Coronary artery (tissue), 2 donors: ENCODE measurements at regions not wholly inside any gene's neighbourhood (a gene's known extent, or its start where the extent isn't known, plus 50 kb on each side); places are given as distances from the start of the nearest gene placed in this dataset.

ENCODE experiments used
- DNase-seq: peaks from one replicate; pipeline ENCODE4 v3.0.0-alpha.2; 2017; ENCODE audit warnings: low spot score
- H3K27ac ChIP-seq, 2 donors: fragments of 200-600 bp; sonication (generic); one replicate each; pipeline ENCODE4 v1.5.1; 2016 to 2019
- H3K4me3 ChIP-seq: fragments of 200-600 bp; sonication (generic); 2 replicates; pipeline ENCODE4 v1.5.1; 2016; ENCODE audit warnings: mild to moderate bottlenecking, moderate library complexity
- TF ChIP-seq, protein P1 (sequence below): fragments of 200-600 bp; sonication (generic); IDR thresholded peaks from one replicate; pipeline ENCODE4 v1.5.1; 2019; ENCODE audit warnings: antibody characterized with exemption

DNA sequence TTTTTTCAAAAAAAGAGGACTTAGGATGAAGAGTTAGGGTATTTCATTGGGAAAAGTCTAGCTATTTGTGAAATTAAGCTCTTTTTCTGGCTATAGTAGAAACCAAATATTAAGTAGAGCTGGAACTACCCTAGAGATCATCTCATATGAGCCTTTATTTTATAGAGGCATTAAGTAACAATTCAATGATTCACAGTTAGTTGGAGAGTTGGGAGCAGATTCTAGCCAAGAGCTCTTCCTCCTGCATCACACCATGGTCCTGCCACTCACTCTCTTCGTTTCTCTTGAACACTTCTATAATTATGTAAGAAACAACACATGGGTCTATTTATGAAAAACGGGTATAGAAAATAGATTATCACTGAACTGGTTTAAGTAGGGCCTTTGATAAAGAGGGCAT lies 76.1 kb upstream of the ANK3 start:
- TF ChIP-seq, protein P1, sequence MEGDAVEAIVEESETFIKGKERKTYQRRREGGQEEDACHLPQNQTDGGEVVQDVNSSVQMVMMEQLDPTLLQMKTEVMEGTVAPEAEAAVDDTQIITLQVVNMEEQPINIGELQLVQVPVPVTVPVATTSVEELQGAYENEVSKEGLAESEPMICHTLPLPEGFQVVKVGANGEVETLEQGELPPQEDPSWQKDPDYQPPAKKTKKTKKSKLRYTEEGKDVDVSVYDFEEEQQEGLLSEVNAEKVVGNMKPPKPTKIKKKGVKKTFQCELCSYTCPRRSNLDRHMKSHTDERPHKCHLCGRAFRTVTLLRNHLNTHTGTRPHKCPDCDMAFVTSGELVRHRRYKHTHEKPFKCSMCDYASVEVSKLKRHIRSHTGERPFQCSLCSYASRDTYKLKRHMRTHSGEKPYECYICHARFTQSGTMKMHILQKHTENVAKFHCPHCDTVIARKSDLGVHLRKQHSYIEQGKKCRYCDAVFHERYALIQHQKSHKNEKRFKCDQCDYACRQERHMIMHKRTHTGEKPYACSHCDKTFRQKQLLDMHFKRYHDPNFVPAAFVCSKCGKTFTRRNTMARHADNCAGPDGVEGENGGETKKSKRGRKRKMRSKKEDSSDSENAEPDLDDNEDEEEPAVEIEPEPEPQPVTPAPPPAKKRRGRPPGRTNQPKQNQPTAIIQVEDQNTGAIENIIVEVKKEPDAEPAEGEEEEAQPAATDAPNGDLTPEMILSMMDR: no peak
- H3K27ac ChIP-seq: no peak overlapping the region
- DNase-seq: no peak
- H3K4me3 ChIP-seq: no peak overlapping the region

DNA sequence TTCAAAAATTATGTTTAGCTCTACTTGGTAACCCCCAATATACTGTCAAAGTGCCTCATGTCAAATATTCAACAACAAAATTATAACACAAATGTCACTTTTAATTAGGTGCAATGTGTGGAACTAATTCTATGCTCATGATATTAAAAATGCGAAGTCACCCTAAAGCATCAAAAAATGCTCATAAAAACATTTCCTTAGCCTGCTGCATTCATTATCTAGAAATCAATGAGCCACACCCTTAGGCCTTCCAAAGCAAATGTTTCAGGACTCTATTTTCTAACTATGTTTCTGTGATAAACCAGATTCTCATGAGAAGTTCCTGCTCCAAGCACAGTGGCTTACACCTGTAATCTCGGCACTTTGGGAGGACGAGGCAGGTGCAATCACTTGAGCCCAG lies 75.0 kb upstream of the ANK3 start:
- Histone ChIP-seq H3K4me3 (no peak overlapping the region), H3K27ac (no peak overlapping the region)
- TF ChIP-seq, protein P1: no peak
- DNase-seq: no peak

DNA sequence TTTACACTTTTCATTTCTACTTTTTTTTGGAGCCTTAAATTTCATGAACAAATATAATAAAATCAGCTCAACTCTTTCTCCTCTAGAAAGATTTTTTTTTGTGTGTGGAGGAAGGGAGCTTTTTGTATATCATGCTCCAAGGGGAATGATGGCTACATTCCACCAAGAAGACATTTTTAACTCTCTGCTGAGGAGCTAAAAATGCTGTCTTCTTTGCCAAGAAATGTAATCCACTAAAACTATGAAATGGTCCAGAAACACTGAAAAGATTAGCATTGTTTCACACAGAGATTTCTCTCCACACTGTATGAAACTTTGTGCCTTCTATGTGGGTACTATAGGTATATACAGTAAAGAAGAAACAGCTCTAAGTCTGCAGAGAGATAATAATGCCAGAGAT lies 74.1 kb upstream of the ANK3 start:
- Histone ChIP-seq H3K27ac (no peak overlapping the region), H3K4me3 (no peak overlapping the region)
- DNase-seq: no peak
- TF ChIP-seq, protein P1: no peak

DNA sequence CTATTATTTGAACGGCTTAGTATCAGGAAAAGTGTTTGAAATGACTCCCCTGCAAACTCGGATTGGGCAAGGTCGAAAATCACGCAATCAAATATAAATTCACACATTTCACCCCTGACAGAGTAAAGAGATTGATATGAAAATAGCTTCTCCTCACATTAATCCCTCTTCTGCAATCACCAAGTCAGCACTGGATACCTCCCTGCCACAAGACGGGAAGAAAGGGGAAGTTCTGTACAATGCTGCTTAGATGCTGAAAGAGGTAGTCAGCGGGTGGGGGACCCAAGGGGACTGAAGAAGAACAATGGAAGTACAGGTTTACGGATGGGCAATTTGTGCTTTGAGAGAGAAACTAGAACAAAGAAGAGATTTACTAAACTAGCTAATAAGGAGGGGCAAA lies 72.0 kb upstream of the ANK3 start:
- TF ChIP-seq, protein P1: no peak
- H3K27ac ChIP-seq: no peak overlapping the region
- no peak for DNase-seq
- H3K4me3 ChIP-seq: no peak overlapping the region

DNA sequence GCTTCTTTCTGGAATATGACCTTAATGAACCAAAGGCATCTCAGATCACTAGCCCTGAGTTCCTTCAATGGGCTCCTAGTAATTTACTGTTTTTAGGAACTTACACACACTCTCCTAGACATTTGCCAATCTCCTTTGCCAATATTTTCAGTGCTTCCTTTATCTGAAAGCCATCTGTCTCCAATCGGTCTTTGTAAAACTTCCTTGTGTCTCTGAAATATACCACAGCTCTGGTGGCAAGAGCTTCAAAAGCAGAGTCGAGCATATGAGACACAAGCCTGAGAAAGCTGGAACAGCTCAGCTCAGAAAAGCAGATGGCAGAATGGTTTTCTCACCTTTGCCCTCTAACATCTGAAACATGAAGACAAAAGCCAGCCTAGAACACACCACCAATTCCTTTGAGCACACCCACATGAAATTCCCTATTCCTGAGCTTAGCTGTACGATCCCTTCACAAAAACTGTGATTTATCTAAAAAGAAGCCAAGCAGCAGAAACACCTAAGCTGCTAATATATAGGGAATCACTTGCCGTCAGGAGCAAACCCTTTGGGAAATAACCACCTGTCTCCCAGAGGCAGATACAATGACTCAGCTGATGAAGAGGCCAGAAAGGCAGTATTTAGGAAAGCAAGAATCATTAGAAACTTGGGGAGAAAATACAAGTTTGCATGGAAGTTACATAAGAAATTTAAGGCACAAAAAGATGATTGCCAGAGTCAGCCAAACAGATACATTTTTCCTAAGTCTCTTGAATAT lies 70.2 kb upstream of the ANK3 start:
- no peak overlapping the region for H3K4me3 ChIP-seq
- no peak for DNase-seq
- H3K27ac ChIP-seq: no peak overlapping the region
- TF ChIP-seq, protein P1: no peak

DNA sequence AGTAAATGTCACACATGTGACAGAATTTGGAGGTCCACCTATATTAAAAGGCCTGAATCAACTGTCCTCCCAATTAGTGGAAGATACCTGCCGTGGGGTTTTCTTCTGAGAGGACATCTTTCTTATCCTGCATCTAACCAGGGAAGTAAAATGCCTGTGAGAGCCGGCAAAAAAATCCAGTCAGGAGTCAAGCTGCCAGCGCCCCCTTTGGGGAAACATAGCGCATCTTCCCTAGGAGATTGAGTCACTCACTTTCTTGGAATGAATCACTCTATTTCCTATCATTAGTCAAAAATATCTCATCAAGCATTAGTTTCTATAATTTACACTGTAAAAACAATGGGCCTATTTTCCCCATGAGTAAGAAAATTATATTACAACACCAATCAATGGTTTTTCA lies 66.4 kb upstream of the ANK3 start:
- Histone ChIP-seq H3K27ac (no peak overlapping the region), H3K4me3 (no peak overlapping the region)
- TF ChIP-seq, protein P1: no peak
- no peak for DNase-seq

DNA sequence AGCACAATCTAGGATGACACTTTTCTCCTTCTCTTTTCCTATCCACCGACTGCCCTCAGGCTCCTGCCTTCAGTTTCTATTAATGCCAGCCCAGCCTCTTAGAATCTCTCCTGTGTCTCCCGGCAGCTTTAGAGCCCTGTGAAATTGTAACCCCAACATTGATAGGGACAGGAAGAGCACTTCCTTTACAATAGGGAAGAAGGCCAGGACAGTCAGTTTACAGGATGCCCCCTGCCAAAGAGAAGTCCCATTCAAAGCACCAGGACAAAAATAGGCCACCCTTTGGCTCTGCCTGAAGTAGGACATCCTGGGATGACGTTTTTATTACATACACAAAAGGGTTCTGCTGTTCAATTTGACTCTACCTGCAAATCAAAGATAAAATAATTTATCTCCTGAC lies 64.7 kb upstream of the ANK3 start:
- TF ChIP-seq, protein P1: no peak
- Histone ChIP-seq H3K4me3 (no peak overlapping the region), H3K27ac (no peak overlapping the region)
- DNase-seq: no peak
